GM19372 (cell line): ENCODE measurements at regions not wholly inside any gene's neighbourhood (a gene's known extent, or its start where the extent isn't known, plus 50 kb on each side); places are given as distances from the start of the nearest gene placed in this dataset.
"Not testable (repeated sequence)": the region's sequence is repeated elsewhere in the genome, so short reads cannot be mapped to it uniquely, and the experiment has no call there.

Experiments used
- ATAC-seq: cut with Tn5 transposase; IDR thresholded peaks from one replicate; pipeline ENCODE4 v1.9.1; 2021; ENCODE audit warnings: mild to moderate bottlenecking, low read depth, moderate library complexity; ENCODE audit not compliant: unreplicated experiment

GRCh38 chr17:26881195-26881594, 412.7 kb upstream of the WSB1 start:
- ATAC-seq: not testable (repeated sequence)

GRCh38 chr17:26882097-26882761, 411.7 kb upstream of the WSB1 start:
- peak; percentile 50 for ATAC-seq

DNA sequence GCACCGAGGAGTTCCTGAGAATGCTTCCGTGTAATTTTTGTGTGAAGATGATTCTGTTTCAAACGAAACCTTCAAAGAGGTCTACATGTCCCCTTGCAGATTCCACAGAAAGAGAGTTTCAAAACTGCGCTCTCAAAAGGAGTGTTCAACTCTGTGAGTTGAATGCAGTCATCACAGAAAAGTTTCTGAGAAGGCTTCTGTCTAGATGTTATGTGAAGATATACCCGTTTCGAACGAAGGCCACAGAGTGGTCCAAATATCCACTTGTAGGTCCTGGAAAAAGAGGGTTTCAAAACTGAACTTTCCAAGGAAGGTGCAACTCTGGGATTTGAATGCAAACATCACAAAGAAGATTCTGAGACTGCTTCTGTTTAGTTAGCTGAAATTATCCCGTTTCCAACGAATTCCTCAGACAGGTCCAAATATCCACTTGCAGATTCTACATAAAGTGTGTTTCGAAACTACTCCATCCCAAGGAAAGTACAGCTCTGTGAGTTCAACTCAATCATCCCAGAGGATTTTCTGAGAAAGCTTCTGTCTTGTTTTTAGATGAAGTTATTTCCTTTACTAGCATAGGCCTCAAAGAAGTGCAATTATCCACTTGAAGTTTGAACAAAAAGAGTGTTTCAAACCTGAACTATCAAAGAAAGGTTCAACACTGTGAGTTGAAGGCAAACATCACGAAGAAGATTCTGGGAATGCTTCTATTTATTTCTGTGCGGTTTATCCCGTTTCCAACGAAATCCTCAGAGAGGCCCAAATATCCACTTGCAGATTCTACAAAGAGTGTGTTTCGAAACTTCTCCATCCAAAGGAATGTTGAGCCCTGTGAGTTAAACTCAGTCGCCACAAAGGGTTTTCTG, 409.8 kb upstream of the WSB1 start:
- ATAC-seq: not testable (repeated sequence)

DNA sequence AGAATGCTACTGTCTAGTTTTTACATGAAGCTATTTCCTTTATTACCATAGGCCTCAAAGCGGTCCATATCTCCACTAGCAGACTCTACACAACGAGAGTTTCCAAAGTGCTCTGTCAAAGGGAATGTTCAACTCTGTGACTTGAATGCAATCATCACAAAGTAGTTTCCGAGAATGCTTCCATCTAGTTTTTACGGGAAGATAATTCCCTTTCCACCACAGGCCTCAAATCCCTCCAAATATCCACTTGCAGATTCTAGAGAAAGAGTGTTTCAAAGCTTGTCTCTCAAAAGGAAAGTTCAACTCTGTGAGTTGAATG, 409.2 kb upstream of the WSB1 start:
- not testable (repeated sequence) for ATAC-seq

- not testable (repeated sequence) for ATAC-seq
Observed at GRCh38 chr17:26885244-26885970, 408.5 kb upstream of the WSB1 start.
